H1 (cell line): ENCODE measurements at regions not wholly inside any gene's neighbourhood (a gene's known extent, or its start where the extent isn't known, plus 50 kb on each side); places are given as distances from the start of the nearest gene placed in this dataset.
A peak's percentile ranks its signal among the peaks of the same experiment; 100 is the strongest.

ENCODE experiments used
- CTCF ChIA-PET: fragments of 300-600 bp; sonication (Branson Sonifier 250); formaldehyde crosslinking; loops from one replicate; lab custom pipeline; 2021; ENCODE audit not compliant: partially characterized antibody; lab: Charles Lee
- POLR2A ChIA-PET: fragments of 300-600 bp; sonication (Branson Sonifier 250); formaldehyde crosslinking; loops from one replicate; lab custom pipeline; 2021; ENCODE audit warnings: inconsistent platforms; ENCODE audit not compliant: partially characterized antibody; lab: Charles Lee
- DNase-seq, 2 experiments: peaks; one replicate each; pipeline versions ENCODE4 v3.0.0 to v3.0.0-alpha.2; 2010 to 2022; ENCODE audit warnings: low spot score in 2 of 2, low read depth in 1 of 2, mixed read lengths in 1 of 2
- FAIRE-seq: peaks from 2 replicates; lab custom pipeline; 2011; peaks lifted over from hg19 to GRCh38; lab: Jason Lieb, UNC
- H2AFZ ChIP-seq: 2 replicates; pipeline ENCODE4 v1.8.1; 2012; ENCODE audit warnings: low read length, inconsistent platforms
- H2AK5ac ChIP-seq: 2 replicates; pipeline ENCODE4 v1.6.1; 2013; ENCODE audit warnings: low read depth, low read length
- H2BK120ac ChIP-seq: replicated peaks from 2 replicates; pipeline ENCODE3; 2013; ENCODE audit warnings: low read depth, low read length, inconsistent platforms
- H2BK12ac ChIP-seq: 2 replicates; pipeline ENCODE4 v1.6.1; 2013; ENCODE audit warnings: low read depth, low read length
- H2BK15ac ChIP-seq: 2 replicates; pipeline ENCODE4 v1.6.1; 2013; ENCODE audit warnings: low read length
- H2BK20ac ChIP-seq: 2 replicates; pipeline ENCODE4 v1.6.1; 2013; ENCODE audit warnings: low read length
- H2BK5ac ChIP-seq: 2 replicates; pipeline ENCODE4 v1.6.1; 2013; ENCODE audit warnings: low read depth, low read length
- H3K14ac ChIP-seq: 2 replicates; pipeline ENCODE4 v1.6.1; 2013; ENCODE audit warnings: inconsistent platforms; ENCODE audit not compliant: insufficient read length
- H3K18ac ChIP-seq: 2 replicates; pipeline ENCODE4 v1.6.1; 2013; ENCODE audit warnings: low read length; ENCODE audit errors: extremely low read depth
- H3K23ac ChIP-seq: 2 replicates; pipeline ENCODE4 v1.6.1; 2013; ENCODE audit warnings: inconsistent platforms; ENCODE audit not compliant: insufficient read length
- H3K23me2 ChIP-seq: 2 replicates; pipeline ENCODE4 v1.6.1; 2013; ENCODE audit warnings: low read depth, low read length
- H3K27ac ChIP-seq: 2 replicates; pipeline ENCODE4 v1.6.1; 2011; ENCODE audit warnings: low read depth, low read length, inconsistent platforms
- H3K27me3 ChIP-seq, 4 experiments: replicated peaks in 1 of 4; 1 replicate in 1 of 4; 2 replicates in 3 of 4; pipeline versions ENCODE4 v1.6.1 to v1.8.1; 2011 to 2013; ENCODE audit warnings: low read length in 3 of 4, mild to moderate bottlenecking in 3 of 4, inconsistent platforms in 2 of 4, mixed read lengths in 2 of 4, moderate library complexity in 1 of 4; ENCODE audit not compliant: control insufficient read depth in 3 of 4, insufficient read depth in 3 of 4; ENCODE audit errors: extremely low read depth in 1 of 4
- H3K36me3 ChIP-seq, 4 experiments: 2 replicates each; pipeline versions ENCODE4 v1.6.1 to v1.8.1; 2011 to 2013; ENCODE audit warnings: mild to moderate bottlenecking in 4 of 4, low read length in 3 of 4, moderate library complexity in 2 of 4, control low read depth in 1 of 4, inconsistent platforms in 1 of 4; ENCODE audit not compliant: insufficient read depth in 4 of 4, control insufficient read depth in 2 of 4
- H3K4ac ChIP-seq: replicated peaks from 2 replicates; pipeline ENCODE3; 2013; ENCODE audit warnings: low read length, low read depth, mixed read lengths, inconsistent platforms; ENCODE audit not compliant: insufficient read length
- H3K4me1 ChIP-seq, 4 experiments: replicated peaks in 1 of 4; 1 replicate in 1 of 4; 2 replicates in 3 of 4; pipeline versions ENCODE4 v1.6.1 to v1.8.1; 2011 to 2013; ENCODE audit warnings: low read length in 3 of 4, inconsistent platforms in 2 of 4, mixed read lengths in 1 of 4; ENCODE audit not compliant: insufficient read depth in 4 of 4, control insufficient read depth in 3 of 4
- H3K4me2 ChIP-seq, 2 experiments: 2 replicates each; pipeline versions ENCODE4 v1.6.1 to v1.8.1; 2011 to 2013; ENCODE audit warnings: low read depth in 2 of 2, low read length in 2 of 2, control low read depth in 1 of 2, inconsistent platforms in 1 of 2, mild to moderate bottlenecking in 1 of 2; ENCODE audit not compliant: insufficient read depth in 1 of 2
- H3K4me3 ChIP-seq, 4 experiments: fragments of 200-600, 300-600 bp in 1 of 4; sonication (generic), shearing (Covaris generic), sonication (Bioruptor Twin) in 1 of 4; 2 replicates each; pipeline versions ENCODE4 v1.5.1 to v1.8.1; 2011 to 2016; ENCODE audit warnings: low read length in 4 of 4, low read depth in 3 of 4, control low read depth in 2 of 4, inconsistent platforms in 2 of 4, mild to moderate bottlenecking in 2 of 4, mixed read lengths in 1 of 4, moderate library complexity in 1 of 4; ENCODE audit not compliant: insufficient read depth in 2 of 4; ENCODE audit errors: extremely low read depth in 1 of 4
- H3K56ac ChIP-seq: replicated peaks from 2 replicates; pipeline ENCODE3; 2013; ENCODE audit warnings: low read depth, mild to moderate bottlenecking, mixed read lengths, low read length, inconsistent platforms; ENCODE audit not compliant: insufficient read length
- H3K79me1 ChIP-seq: 2 replicates; pipeline ENCODE4 v1.6.1; 2013; ENCODE audit warnings: low read depth, low read length, control low read depth
- H3K79me2 ChIP-seq, 2 experiments: 2 replicates each; pipeline versions ENCODE4 v1.6.1 to v1.8.1; 2012 to 2013; ENCODE audit warnings: low read length in 2 of 2, mild to moderate bottlenecking in 2 of 2, inconsistent platforms in 1 of 2; ENCODE audit not compliant: insufficient read depth in 2 of 2, control insufficient read depth in 1 of 2
- H3K9ac ChIP-seq, 4 experiments: replicated peaks in 1 of 4; 1 replicate in 1 of 4; 2 replicates in 3 of 4; pipeline versions ENCODE4 v1.6.1 to v1.8.1; 2011 to 2013; ENCODE audit warnings: low read depth in 3 of 4, low read length in 3 of 4, control low read depth in 2 of 4, mild to moderate bottlenecking in 2 of 4, moderate library complexity in 2 of 4, inconsistent platforms in 1 of 4; ENCODE audit errors: extremely low read depth in 1 of 4
- H3K9me3 ChIP-seq, 2 experiments: 2 replicates each; pipeline versions ENCODE4 v1.6.1 to v1.8.1; 2012 to 2013; ENCODE audit warnings: mild to moderate bottlenecking in 2 of 2, moderate library complexity in 2 of 2, control low read depth in 1 of 2, inconsistent platforms in 1 of 2, low read depth in 1 of 2, low read length in 1 of 2, mixed read lengths in 1 of 2; ENCODE audit not compliant: insufficient read depth in 2 of 2
- H4K20me1 ChIP-seq, 2 experiments: replicated peaks in 1 of 2; 2 replicates each; pipeline versions ENCODE3 to v1.8.1; 2011 to 2013; ENCODE audit warnings: inconsistent platforms in 2 of 2, low read length in 2 of 2, mild to moderate bottlenecking in 1 of 2; ENCODE audit not compliant: insufficient read depth in 2 of 2, control insufficient read depth in 1 of 2
- H4K5ac ChIP-seq: 2 replicates; pipeline ENCODE4 v1.6.1; 2013; ENCODE audit warnings: low read length, low read depth, mixed read lengths, inconsistent platforms; ENCODE audit not compliant: insufficient read length
- H4K8ac ChIP-seq: 2 replicates; pipeline ENCODE4 v1.8.0; 2013; ENCODE audit warnings: mild to moderate bottlenecking, moderate library complexity, low read length, inconsistent platforms; ENCODE audit not compliant: insufficient read depth; ENCODE audit errors: extremely low read depth
- H4K91ac ChIP-seq: replicated peaks from 2 replicates; pipeline ENCODE3; 2013; ENCODE audit warnings: low read length, mixed read lengths, inconsistent platforms; ENCODE audit not compliant: insufficient read length
- CREB1 ChIP-seq: IDR thresholded peaks from 2 replicates; pipeline ENCODE4 v1.6.1; 2012; ENCODE audit warnings: inconsistent platforms
- PHF8 ChIP-seq: fragments of 200-600 bp; sonication (generic); conservative IDR thresholded peaks from 2 replicates; pipeline ENCODE4 v1.7.1; 2012; ENCODE audit warnings: low read depth, mild to moderate bottlenecking, inconsistent platforms, low read length, moderate library complexity
- WGBS, 2 experiments: shearing (Covaris generic) in 1 of 2; methylation state at CpG; one replicate each; pipeline versions ENCODE4 v1.1.6 to v1.1.7; 2013 to 2015; ENCODE audit warnings: low lambda C conversion rate in 2 of 2, mixed read lengths in 2 of 2, inconsistent platforms in 1 of 2, low coverage in 1 of 2, missing lambda C conversion rate in 1 of 2; ENCODE audit not compliant: insufficient replicate concordance in 2 of 2, insufficient coverage in 1 of 2, insufficient read length in 1 of 2; ENCODE audit errors: extremely low coverage in 1 of 2, missing lambda C conversion rate in 1 of 2; 5-methylcytosine and 5-hydroxymethylcytosine counted together

DNA sequence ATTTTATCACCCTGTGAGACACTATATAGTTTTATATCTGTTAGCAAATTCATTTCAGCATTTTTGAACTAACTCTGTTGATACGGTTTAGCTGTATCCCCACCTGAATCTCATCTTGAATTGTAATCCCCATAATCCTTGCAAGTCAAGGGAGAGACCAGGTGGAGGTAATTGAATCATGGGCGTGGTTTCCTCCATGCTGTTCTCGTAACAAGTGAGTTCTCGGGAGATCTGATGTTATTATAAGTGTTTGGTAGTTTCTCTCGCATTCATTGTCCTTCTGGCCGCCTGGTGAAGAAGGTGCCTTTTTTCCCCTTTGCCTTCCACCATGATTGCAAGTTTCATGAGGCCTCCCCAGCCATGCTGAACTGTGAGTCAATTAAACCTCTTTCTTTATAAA, 53.2 kb upstream of the TMC3 start:
- ChIA-PET CTCF (interaction anchor here (2.7 kb wide), 1 partner anchor 17 kb away, joined by 11 read pairs; no protein-coding TSS in a partner anchor), POLR2A (no interaction called here)
- no peak for TF ChIP-seq CREB1
- no peak for TF ChIP-seq PHF8
- Histone ChIP-seq H3K4ac (no peak overlapping the region), H3K14ac (no peak overlapping the region), H3K4me1 (no peaks in the 10 kb centered on the region), H3K4me2 (no peak overlapping the region), H2BK5ac (no peak overlapping the region), H4K20me1 (no peaks in the 10 kb centered on the region), H3K79me1 (no peaks in the 10 kb centered on the region), H3K23ac (no peak overlapping the region), H3K56ac (no peak overlapping the region), H2BK20ac (no peak overlapping the region), H2BK120ac (no peak overlapping the region), H2BK15ac (no peak overlapping the region), H3K9me3 (no peaks in the 10 kb centered on the region; a peak in 1 of 4 replicates), H3K4me3 (no peak overlapping the region), H2AK5ac (no peak overlapping the region), H3K23me2 (no peaks in the 10 kb centered on the region), H3K27ac (no peak overlapping the region), H3K36me3 (no peaks in the 10 kb centered on the region), H2AFZ (0 out of 2 replicates have a peak overlapping the region, but pooled peaks have one; percentile 56), H3K18ac (no peak overlapping the region), H3K79me2 (no peaks in the 10 kb centered on the region), H4K8ac (no peak overlapping the region), H2BK12ac (no peak overlapping the region; the same call in 1 of the 2 replicates), H3K9ac (no peak overlapping the region), H3K27me3 (peaks cover 0 to 1% (median 0%) of the 10 kb centered on the region in 4 experiments; a peak in 1 of 7 replicates), H4K5ac (no peak overlapping the region), H4K91ac (no peak overlapping the region)
- FAIRE-seq (peak; percentile 48), DNase-seq (no peak)
- 79% methylated on average over 6 of the region's 6 CpGs; no CpG with 5 or more reads in 1 of the 2 experiments for WGBS, 2 experiments
